ENCODE measurements at regions not wholly inside any gene's neighbourhood (a gene's known extent, or its start where the extent isn't known, plus 50 kb on each side); places are given as distances from the start of the nearest gene placed in this dataset.
A peak's percentile ranks its signal among the peaks of the same experiment; 100 is the strongest.

- no peaks in the 10 kb centered on the region for H3K27me3 ChIP-seq (ENCODE audit: control insufficient read depth, insufficient read depth, low read length)
- no peak for DNase-seq
- H3K9me3 ChIP-seq (replicated peaks; ENCODE audit: control insufficient read depth, low read depth, low read length) = no peaks in the 10 kb centered on the region
- H3K36me3 ChIP-seq (ENCODE audit: control insufficient read depth, insufficient read depth, low read length) = no peaks in the 10 kb centered on the region
- no peak overlapping the region for H3K4me3 ChIP-seq (ENCODE audit: low read length)
- 19% methylated on average over 5 of the region's 9 CpGs for WGBS (ENCODE audit: insufficient coverage)
- H3K4me1 ChIP-seq (ENCODE audit: control insufficient read depth, insufficient read depth, low read length) = no peaks in the 10 kb centered on the region
- no peak overlapping the region for H3K27ac ChIP-seq (ENCODE audit: low read length)
Measured at GRCh38 chr4:181264893-181265292, 978.3 kb upstream of the TENM3 start.

GRCh38 chr4:181265370-181265769, 977.8 kb upstream of the TENM3 start:
- H3K27me3 ChIP-seq (ENCODE audit: control insufficient read depth, insufficient read depth, low read length) = no peaks in the 10 kb centered on the region
- H3K27ac ChIP-seq (ENCODE audit: low read length) = no peak overlapping the region
- H3K9me3 ChIP-seq (replicated peaks; ENCODE audit: control insufficient read depth, low read depth, low read length) = no peaks in the 10 kb centered on the region
- no peak for DNase-seq
- H3K36me3 ChIP-seq (ENCODE audit: control insufficient read depth, insufficient read depth, low read length) = no peaks in the 10 kb centered on the region
- H3K4me1 ChIP-seq (ENCODE audit: control insufficient read depth, insufficient read depth, low read length) = no peaks in the 10 kb centered on the region
- H3K4me3 ChIP-seq (ENCODE audit: low read length) = no peak overlapping the region
- WGBS (ENCODE audit: insufficient coverage) = 71% methylated on average over 1 of the region's 4 CpGs

GRCh38 chr4:181271116-181271640, 972.0 kb upstream of the TENM3 start:
- WGBS (ENCODE audit: insufficient coverage) = 80% methylated on average over 2 of the region's 9 CpGs
- Histone ChIP-seq H3K27me3 (ENCODE audit: control insufficient read depth, insufficient read depth, low read length) (no peaks in the 10 kb centered on the region), H3K4me3 (ENCODE audit: low read length) (no peak overlapping the region), H3K9me3 (replicated peaks; ENCODE audit: control insufficient read depth, low read depth, low read length) (no peaks in the 10 kb centered on the region), H3K36me3 (ENCODE audit: control insufficient read depth, insufficient read depth, low read length) (no peaks in the 10 kb centered on the region), H3K4me1 (ENCODE audit: control insufficient read depth, insufficient read depth, low read length) (no peaks in the 10 kb centered on the region), H3K27ac (ENCODE audit: low read length) (no peak overlapping the region)
- DNase-seq = no peak

- WGBS (ENCODE audit: insufficient coverage) = 94% methylated on average over 3 of the region's 4 CpGs
- Histone ChIP-seq H3K36me3 (ENCODE audit: control insufficient read depth, insufficient read depth, low read length) (no peaks in the 10 kb centered on the region), H3K27me3 (ENCODE audit: control insufficient read depth, insufficient read depth, low read length) (no peaks in the 10 kb centered on the region), H3K4me1 (ENCODE audit: control insufficient read depth, insufficient read depth, low read length) (no peaks in the 10 kb centered on the region), H3K27ac (ENCODE audit: low read length) (peak overlapping the region; percentile 42), H3K9me3 (replicated peaks; ENCODE audit: control insufficient read depth, low read depth, low read length) (no peaks in the 10 kb centered on the region), H3K4me3 (ENCODE audit: low read length) (no peak overlapping the region)
- peak; percentile 85 for DNase-seq
Measured at GRCh38 chr4:181272422-181272821, 970.8 kb upstream of the TENM3 start.

GRCh38 chr4:181278941-181279340, 964.3 kb upstream of the TENM3 start:
- no peak overlapping the region for H3K4me3 ChIP-seq (ENCODE audit: low read length)
- no peak for DNase-seq
- no peaks in the 10 kb centered on the region for H3K36me3 ChIP-seq (ENCODE audit: control insufficient read depth, insufficient read depth, low read length)
- H3K4me1 ChIP-seq (ENCODE audit: control insufficient read depth, insufficient read depth, low read length) = no peaks in the 10 kb centered on the region
- H3K9me3 ChIP-seq (replicated peaks; ENCODE audit: control insufficient read depth, low read depth, low read length) = no peaks in the 10 kb centered on the region
- no peaks in the 10 kb centered on the region for H3K27me3 ChIP-seq (ENCODE audit: control insufficient read depth, insufficient read depth, low read length)
- no peak overlapping the region for H3K27ac ChIP-seq (ENCODE audit: low read length)
- WGBS (ENCODE audit: insufficient coverage) = no CpG with 5 or more reads among the region's 3 CpGs

GRCh38 chr4:181281451-181281850, 961.8 kb upstream of the TENM3 start:
- WGBS (ENCODE audit: insufficient coverage) = 66% methylated on average over 5 of the region's 9 CpGs
- Histone ChIP-seq H3K27ac (ENCODE audit: low read length) (no peak overlapping the region), H3K4me3 (ENCODE audit: low read length) (no peak overlapping the region), H3K9me3 (replicated peaks; ENCODE audit: control insufficient read depth, low read depth, low read length) (no peaks in the 10 kb centered on the region), H3K36me3 (ENCODE audit: control insufficient read depth, insufficient read depth, low read length) (no peaks in the 10 kb centered on the region), H3K4me1 (ENCODE audit: control insufficient read depth, insufficient read depth, low read length) (no peaks in the 10 kb centered on the region), H3K27me3 (ENCODE audit: control insufficient read depth, insufficient read depth, low read length) (no peaks in the 10 kb centered on the region)
- DNase-seq = no peak

- DNase-seq = no peak
- WGBS (ENCODE audit: insufficient coverage) = 52% methylated on average over 4 of the region's 7 CpGs
- H3K4me1 ChIP-seq (ENCODE audit: control insufficient read depth, insufficient read depth, low read length) = no peaks in the 10 kb centered on the region
- H3K36me3 ChIP-seq (ENCODE audit: control insufficient read depth, insufficient read depth, low read length) = no peaks in the 10 kb centered on the region
- H3K27me3 ChIP-seq (ENCODE audit: control insufficient read depth, insufficient read depth, low read length) = no peaks in the 10 kb centered on the region
- H3K4me3 ChIP-seq (ENCODE audit: low read length) = no peak overlapping the region
- no peaks in the 10 kb centered on the region for H3K9me3 ChIP-seq (replicated peaks; ENCODE audit: control insufficient read depth, low read depth, low read length)
- no peak overlapping the region for H3K27ac ChIP-seq (ENCODE audit: low read length)
Measured at GRCh38 chr4:181289198-181289597, 954.0 kb upstream of the TENM3 start.

- no peaks in the 10 kb centered on the region for H3K27me3 ChIP-seq (ENCODE audit: control insufficient read depth, insufficient read depth, low read length)
- H3K4me1 ChIP-seq (ENCODE audit: control insufficient read depth, insufficient read depth, low read length) = no peaks in the 10 kb centered on the region
- no peak for DNase-seq
- no peak overlapping the region for H3K27ac ChIP-seq (ENCODE audit: low read length)
- no CpG with 5 or more reads among the region's 5 CpGs for WGBS (ENCODE audit: insufficient coverage)
- H3K4me3 ChIP-seq (ENCODE audit: low read length) = no peak overlapping the region
- H3K9me3 ChIP-seq (replicated peaks; ENCODE audit: control insufficient read depth, low read depth, low read length) = no peaks in the 10 kb centered on the region
- no peaks in the 10 kb centered on the region for H3K36me3 ChIP-seq (ENCODE audit: control insufficient read depth, insufficient read depth, low read length)
Measured at GRCh38 chr4:181291615-181292014, 951.6 kb upstream of the TENM3 start.

GRCh38 chr4:181293014-181293413, 950.2 kb upstream of the TENM3 start:
- Histone ChIP-seq H3K27ac (ENCODE audit: low read length) (no peak overlapping the region), H3K27me3 (ENCODE audit: control insufficient read depth, insufficient read depth, low read length) (no peaks in the 10 kb centered on the region), H3K4me1 (ENCODE audit: control insufficient read depth, insufficient read depth, low read length) (no peaks in the 10 kb centered on the region), H3K9me3 (replicated peaks; ENCODE audit: control insufficient read depth, low read depth, low read length) (no peaks in the 10 kb centered on the region), H3K36me3 (ENCODE audit: control insufficient read depth, insufficient read depth, low read length) (no peaks in the 10 kb centered on the region), H3K4me3 (ENCODE audit: low read length) (no peak overlapping the region)
- no CpG with 5 or more reads among the region's 3 CpGs for WGBS (ENCODE audit: insufficient coverage)
- no peak for DNase-seq

GRCh38 chr4:181293541-181293940, 949.7 kb upstream of the TENM3 start:
- WGBS (ENCODE audit: insufficient coverage) = 88% methylated on average over 6 of the region's 10 CpGs
- no peaks in the 10 kb centered on the region for H3K36me3 ChIP-seq (ENCODE audit: control insufficient read depth, insufficient read depth, low read length)
- no peaks in the 10 kb centered on the region for H3K9me3 ChIP-seq (replicated peaks; ENCODE audit: control insufficient read depth, low read depth, low read length)
- no peak for DNase-seq
- H3K27ac ChIP-seq (ENCODE audit: low read length) = no peak overlapping the region
- no peaks in the 10 kb centered on the region for H3K4me1 ChIP-seq (ENCODE audit: control insufficient read depth, insufficient read depth, low read length)
- H3K27me3 ChIP-seq (ENCODE audit: control insufficient read depth, insufficient read depth, low read length) = no peaks in the 10 kb centered on the region
- no peak overlapping the region for H3K4me3 ChIP-seq (ENCODE audit: low read length)

GRCh38 chr4:181294421-181294820, 948.8 kb upstream of the TENM3 start:
- no peak overlapping the region for H3K4me3 ChIP-seq (ENCODE audit: low read length)
- H3K36me3 ChIP-seq (ENCODE audit: control insufficient read depth, insufficient read depth, low read length) = no peaks in the 10 kb centered on the region
- H3K9me3 ChIP-seq (replicated peaks; ENCODE audit: control insufficient read depth, low read depth, low read length) = no peaks in the 10 kb centered on the region
- no CpG with 5 or more reads among the region's 2 CpGs for WGBS (ENCODE audit: insufficient coverage)
- no peaks in the 10 kb centered on the region for H3K27me3 ChIP-seq (ENCODE audit: control insufficient read depth, insufficient read depth, low read length)
- no peak overlapping the region for H3K27ac ChIP-seq (ENCODE audit: low read length)
- DNase-seq = no peak
- H3K4me1 ChIP-seq (ENCODE audit: control insufficient read depth, insufficient read depth, low read length) = no peaks in the 10 kb centered on the region

All from muscle of leg (tissue), 3 donors.